Panc1 (cell line): ENCODE measurements at regions not wholly inside any gene's neighbourhood (a gene's known extent, or its start where the extent isn't known, plus 50 kb on each side); places are given as distances from the start of the nearest gene placed in this dataset.

Source experiments
- TF ChIP-seq, protein P1 (sequence below): fragments of 450-650 bp; IDR thresholded peaks from 2 replicates; pipeline ENCODE4 v1.5.1; 2017; ENCODE audit warnings: mild to moderate bottlenecking
- TF ChIP-seq, protein P2 (sequence below), 2 experiments: IDR thresholded peaks; 2 replicates each; pipeline ENCODE4 v1.6.1; 2011 to 2012; ENCODE audit warnings: low read depth in 2 of 2, control low read depth in 1 of 2, low read length in 1 of 2, mild to moderate bottlenecking in 1 of 2, moderate library complexity in 1 of 2; ENCODE audit not compliant: insufficient read depth in 1 of 2

DNA sequence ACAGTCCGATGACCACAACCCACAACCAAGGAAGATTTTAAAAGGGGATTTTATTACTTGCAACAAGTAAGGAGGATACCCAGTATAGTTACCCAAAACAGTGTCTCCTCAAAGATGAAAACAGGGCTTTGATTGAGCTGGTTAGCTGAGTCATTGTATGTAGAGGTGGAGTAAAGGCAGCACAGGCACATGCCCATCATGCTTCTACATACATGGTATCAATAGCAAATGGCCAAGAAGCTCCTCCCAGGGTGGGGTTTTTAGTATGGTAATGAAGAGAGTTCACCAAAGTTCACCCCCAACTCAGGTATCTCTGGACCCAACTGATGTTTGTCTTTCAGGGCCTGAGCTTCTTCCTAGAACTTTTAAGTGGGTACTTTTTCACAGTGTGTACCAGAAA is 157.1 kb upstream of the CEP126 start:
- TF ChIP-seq, protein P1, sequence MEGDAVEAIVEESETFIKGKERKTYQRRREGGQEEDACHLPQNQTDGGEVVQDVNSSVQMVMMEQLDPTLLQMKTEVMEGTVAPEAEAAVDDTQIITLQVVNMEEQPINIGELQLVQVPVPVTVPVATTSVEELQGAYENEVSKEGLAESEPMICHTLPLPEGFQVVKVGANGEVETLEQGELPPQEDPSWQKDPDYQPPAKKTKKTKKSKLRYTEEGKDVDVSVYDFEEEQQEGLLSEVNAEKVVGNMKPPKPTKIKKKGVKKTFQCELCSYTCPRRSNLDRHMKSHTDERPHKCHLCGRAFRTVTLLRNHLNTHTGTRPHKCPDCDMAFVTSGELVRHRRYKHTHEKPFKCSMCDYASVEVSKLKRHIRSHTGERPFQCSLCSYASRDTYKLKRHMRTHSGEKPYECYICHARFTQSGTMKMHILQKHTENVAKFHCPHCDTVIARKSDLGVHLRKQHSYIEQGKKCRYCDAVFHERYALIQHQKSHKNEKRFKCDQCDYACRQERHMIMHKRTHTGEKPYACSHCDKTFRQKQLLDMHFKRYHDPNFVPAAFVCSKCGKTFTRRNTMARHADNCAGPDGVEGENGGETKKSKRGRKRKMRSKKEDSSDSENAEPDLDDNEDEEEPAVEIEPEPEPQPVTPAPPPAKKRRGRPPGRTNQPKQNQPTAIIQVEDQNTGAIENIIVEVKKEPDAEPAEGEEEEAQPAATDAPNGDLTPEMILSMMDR = no peak
- TF ChIP-seq, protein P2, sequence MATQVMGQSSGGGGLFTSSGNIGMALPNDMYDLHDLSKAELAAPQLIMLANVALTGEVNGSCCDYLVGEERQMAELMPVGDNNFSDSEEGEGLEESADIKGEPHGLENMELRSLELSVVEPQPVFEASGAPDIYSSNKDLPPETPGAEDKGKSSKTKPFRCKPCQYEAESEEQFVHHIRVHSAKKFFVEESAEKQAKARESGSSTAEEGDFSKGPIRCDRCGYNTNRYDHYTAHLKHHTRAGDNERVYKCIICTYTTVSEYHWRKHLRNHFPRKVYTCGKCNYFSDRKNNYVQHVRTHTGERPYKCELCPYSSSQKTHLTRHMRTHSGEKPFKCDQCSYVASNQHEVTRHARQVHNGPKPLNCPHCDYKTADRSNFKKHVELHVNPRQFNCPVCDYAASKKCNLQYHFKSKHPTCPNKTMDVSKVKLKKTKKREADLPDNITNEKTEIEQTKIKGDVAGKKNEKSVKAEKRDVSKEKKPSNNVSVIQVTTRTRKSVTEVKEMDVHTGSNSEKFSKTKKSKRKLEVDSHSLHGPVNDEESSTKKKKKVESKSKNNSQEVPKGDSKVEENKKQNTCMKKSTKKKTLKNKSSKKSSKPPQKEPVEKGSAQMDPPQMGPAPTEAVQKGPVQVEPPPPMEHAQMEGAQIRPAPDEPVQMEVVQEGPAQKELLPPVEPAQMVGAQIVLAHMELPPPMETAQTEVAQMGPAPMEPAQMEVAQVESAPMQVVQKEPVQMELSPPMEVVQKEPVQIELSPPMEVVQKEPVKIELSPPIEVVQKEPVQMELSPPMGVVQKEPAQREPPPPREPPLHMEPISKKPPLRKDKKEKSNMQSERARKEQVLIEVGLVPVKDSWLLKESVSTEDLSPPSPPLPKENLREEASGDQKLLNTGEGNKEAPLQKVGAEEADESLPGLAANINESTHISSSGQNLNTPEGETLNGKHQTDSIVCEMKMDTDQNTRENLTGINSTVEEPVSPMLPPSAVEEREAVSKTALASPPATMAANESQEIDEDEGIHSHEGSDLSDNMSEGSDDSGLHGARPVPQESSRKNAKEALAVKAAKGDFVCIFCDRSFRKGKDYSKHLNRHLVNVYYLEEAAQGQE (IDR thresholded peaks at IDR 0.05; ENCODE audit: insufficient read depth in 1 of 2, low read depth in 2 of 2, low read length in 1 of 2) = no peak
